Coronary artery (tissue), 2 donors: ENCODE measurements at regions not wholly inside any gene's neighbourhood (a gene's known extent, or its start where the extent isn't known, plus 50 kb on each side); places are given as distances from the start of the nearest gene placed in this dataset.

Experiments used
- DNase-seq: peaks from one replicate; pipeline ENCODE4 v3.0.0-alpha.2; 2017; ENCODE audit warnings: low spot score
- H3K27ac ChIP-seq, 2 donors: fragments of 200-600 bp; sonication (generic); one replicate each; pipeline ENCODE4 v1.5.1; 2016 to 2019
- H3K4me3 ChIP-seq: fragments of 200-600 bp; sonication (generic); 2 replicates; pipeline ENCODE4 v1.5.1; 2016; ENCODE audit warnings: mild to moderate bottlenecking, moderate library complexity
- CTCF ChIP-seq: fragments of 200-600 bp; sonication (generic); IDR thresholded peaks from one replicate; pipeline ENCODE4 v1.5.1; 2019; ENCODE audit warnings: antibody characterized with exemption

DNA sequence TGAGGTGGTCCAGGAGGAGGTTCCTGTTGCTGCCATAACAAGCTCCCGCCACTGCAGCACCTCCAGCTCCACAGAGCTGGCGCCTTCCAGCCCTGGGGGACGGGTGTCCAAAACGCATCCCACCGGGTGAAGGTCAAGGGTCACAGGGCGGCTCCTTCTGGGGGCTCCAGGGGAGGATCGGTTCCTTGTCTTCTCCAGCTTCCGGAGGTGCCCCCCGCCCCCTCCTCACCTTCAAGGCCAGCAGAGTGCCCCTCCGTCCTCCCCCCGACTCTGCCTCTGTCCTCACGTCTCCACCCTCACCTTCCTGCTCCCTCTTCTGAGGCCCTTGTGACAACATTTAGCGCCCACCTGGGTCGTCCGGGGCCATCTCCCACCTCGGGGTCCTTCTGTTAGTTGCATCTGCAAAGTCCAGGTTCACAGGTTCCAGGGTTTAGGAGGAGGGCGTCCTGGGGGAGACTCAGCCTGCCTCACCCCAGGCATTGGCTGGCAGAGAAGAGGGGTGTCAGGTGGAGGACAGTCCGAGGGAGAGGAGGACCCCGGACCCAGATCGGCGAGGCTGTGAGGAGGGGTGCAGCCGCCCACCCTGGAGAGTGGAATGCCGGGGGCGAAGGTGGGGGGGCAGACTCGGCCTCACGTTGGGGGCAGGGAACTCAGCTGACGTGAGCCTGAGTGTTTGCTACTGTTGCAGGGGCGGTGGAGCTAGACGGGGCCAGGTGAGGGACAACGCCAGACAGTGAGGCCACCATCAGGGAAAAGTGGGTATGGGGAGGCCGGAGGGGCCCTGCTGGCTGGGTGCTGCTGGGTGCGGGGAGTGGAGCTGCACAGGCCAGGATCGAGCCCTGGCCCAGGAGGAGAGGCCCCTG lies 205.5 kb upstream of the C14orf180 start:
- H3K27ac ChIP-seq = no peak overlapping the region
- TF ChIP-seq CTCF = no peak
- no peak overlapping the region for H3K4me3 ChIP-seq
- DNase-seq = no peak

DNA sequence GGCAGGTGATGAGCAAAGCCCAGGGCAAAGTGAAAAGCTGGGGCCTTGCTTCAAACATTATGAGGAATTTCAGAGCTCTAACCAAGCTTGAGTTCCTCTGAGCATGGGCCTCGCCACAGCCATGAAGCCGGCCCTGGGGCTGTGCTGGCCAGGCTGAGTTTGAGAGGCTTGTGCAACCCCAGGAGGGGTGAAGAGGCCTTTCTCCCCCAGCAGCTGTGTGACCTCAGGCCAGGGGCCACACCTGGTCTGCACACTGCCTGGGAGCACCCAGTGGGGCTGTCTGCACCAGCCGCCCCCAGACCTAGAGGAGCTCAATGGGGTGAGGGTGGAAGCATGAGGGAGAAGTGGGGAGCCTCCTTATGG lies 204.9 kb upstream of the C14orf180 start:
- TF ChIP-seq CTCF = no peak
- DNase-seq = no peak
- Histone ChIP-seq H3K4me3 (no peak overlapping the region), H3K27ac (no peak overlapping the region)

- no peak overlapping the region for H3K4me3 ChIP-seq
- DNase-seq = no peak
- no peak overlapping the region for H3K27ac ChIP-seq
- TF ChIP-seq CTCF = no peak
Measured at GRCh38 chr14:104375551-104376201, 203.9 kb upstream of the C14orf180 start.

- no peak for DNase-seq
- no peak overlapping the region for H3K27ac ChIP-seq
- H3K4me3 ChIP-seq = no peak overlapping the region
- no peak for TF ChIP-seq CTCF
Measured at GRCh38 chr14:104376202-104377140, 203.1 kb upstream of the C14orf180 start.

DNA sequence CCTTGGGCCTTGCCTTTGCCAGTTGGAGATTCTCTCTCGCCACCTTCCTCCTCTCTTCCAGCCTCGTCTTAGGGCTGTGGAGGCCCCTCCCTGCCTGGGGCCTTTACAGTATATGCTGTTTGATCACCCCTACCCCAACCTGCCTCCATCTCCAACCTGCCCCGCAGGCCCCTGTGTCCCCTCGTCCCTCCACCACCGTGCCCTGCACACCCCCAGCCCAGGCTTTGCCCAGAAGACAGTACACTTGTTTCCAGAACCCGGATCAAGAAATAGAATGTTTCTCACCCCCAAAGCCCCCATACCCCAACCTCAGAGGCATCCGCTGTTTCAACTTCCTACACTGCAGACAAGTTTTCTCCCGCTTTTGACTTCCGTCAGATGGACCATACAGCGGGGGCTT lies 202.3 kb upstream of the C14orf180 start:
- Histone ChIP-seq H3K4me3 (no peak overlapping the region), H3K27ac (no peak overlapping the region)
- no peak for DNase-seq
- no peak for TF ChIP-seq CTCF

DNA sequence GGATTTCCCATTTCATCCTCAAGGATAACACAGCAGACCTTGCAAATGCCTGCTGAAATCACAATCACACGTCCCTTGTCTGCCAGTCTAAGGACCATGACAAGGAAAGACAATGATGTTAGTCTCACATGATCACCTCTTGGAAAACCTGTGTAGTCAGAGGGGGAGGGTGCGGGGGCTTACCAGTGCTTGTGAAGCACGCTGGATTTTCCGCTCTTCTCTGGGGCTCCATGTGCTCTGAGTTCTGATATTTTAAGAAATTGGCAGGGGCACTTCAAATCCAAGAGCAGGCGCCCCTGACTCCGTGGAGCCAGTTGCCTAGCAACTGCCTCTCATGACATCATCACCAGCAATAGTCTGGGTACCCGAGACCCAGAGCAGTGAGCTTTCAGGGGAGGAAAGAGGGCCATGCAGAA lies 200.9 kb upstream of the C14orf180 start:
- no peak for TF ChIP-seq CTCF
- DNase-seq = no peak
- Histone ChIP-seq H3K27ac (no peak overlapping the region), H3K4me3 (no peak overlapping the region)
